ENCODE measurements at regions not wholly inside any gene's neighbourhood (a gene's known extent, or its start where the extent isn't known, plus 50 kb on each side); places are given as distances from the start of the nearest gene placed in this dataset.

- Histone ChIP-seq H3K4me1 (no peaks in the 10 kb centered on the region), H3K27me3 (ENCODE audit: low read depth) (peaks cover 4% of the 10 kb centered on the region), H3K27ac (replicated peaks) (no peak overlapping the region), H3K4me3 (no peak overlapping the region), H3K36me3 (no peaks in the 10 kb centered on the region), H3K9me3 (replicated peaks) (no peaks in the 10 kb centered on the region)
- intact Hi-C loops (cut with micrococcal nuclease), result no loop called here
- TF ChIP-seq, protein P1, sequence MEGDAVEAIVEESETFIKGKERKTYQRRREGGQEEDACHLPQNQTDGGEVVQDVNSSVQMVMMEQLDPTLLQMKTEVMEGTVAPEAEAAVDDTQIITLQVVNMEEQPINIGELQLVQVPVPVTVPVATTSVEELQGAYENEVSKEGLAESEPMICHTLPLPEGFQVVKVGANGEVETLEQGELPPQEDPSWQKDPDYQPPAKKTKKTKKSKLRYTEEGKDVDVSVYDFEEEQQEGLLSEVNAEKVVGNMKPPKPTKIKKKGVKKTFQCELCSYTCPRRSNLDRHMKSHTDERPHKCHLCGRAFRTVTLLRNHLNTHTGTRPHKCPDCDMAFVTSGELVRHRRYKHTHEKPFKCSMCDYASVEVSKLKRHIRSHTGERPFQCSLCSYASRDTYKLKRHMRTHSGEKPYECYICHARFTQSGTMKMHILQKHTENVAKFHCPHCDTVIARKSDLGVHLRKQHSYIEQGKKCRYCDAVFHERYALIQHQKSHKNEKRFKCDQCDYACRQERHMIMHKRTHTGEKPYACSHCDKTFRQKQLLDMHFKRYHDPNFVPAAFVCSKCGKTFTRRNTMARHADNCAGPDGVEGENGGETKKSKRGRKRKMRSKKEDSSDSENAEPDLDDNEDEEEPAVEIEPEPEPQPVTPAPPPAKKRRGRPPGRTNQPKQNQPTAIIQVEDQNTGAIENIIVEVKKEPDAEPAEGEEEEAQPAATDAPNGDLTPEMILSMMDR (IDR thresholded peaks at IDR 0.05; ENCODE audit: borderline replicate concordance), result no peak
- DNase-seq, result no peak
These were observed 129.6 kb upstream of the CDH13 start for GRCh38 chr16:82497139-82497538.

DNA sequence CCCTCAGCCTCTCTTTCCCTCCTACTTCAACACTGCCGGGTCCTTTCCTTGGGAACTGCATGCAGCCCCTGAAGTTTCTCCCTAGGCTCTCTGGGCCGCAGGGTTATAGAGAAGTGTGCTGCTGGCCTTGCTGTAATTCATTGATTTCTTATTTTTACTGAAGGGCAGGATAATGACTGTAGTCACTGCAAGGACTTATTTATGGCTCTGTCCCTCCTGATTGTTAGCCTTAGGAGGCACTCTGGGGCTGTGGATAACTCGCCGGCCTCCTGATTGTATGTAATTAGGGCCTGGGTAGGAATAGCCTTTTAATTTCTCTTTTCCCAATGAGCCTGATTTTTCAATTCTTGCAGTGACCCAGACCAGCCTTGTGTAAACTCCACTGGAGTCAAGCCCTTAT, 138.3 kb upstream of the CDH13 start:
- H3K27me3 ChIP-seq (ENCODE audit: low read depth), result no peaks in the 10 kb centered on the region
- no peaks in the 10 kb centered on the region for H3K9me3 ChIP-seq (replicated peaks)
- H3K4me1 ChIP-seq, result no peaks in the 10 kb centered on the region
- H3K27ac ChIP-seq (replicated peaks), result no peak overlapping the region
- H3K36me3 ChIP-seq, result no peaks in the 10 kb centered on the region
- H3K4me3 ChIP-seq, result no peak overlapping the region
- TF ChIP-seq, protein P1 (IDR thresholded peaks at IDR 0.05; ENCODE audit: borderline replicate concordance), result no peak
- DNase-seq, result no peak
- intact Hi-C loops (cut with micrococcal nuclease), result no loop called here

DNA sequence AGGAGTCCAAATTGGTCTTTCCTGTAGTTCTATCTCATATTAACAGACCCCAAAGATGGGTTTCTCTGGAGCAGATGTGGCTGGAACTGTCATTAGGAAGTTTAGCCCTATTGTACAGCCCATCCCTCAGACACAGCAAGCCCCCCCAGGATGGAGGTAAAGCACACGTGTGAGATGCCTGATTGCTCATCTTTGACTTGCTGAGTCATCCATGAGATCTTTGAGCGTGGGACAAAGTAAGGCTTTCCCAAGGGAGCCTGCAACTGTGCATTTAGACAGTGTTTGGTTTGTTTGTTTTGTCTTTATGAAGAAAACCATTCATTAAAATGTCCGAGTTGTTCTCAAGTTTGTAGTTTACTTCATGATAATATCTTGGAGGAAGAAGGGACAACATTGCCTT, 145.3 kb upstream of the CDH13 start:
- Histone ChIP-seq H3K27me3 (ENCODE audit: low read depth) (peaks cover 32% of the 10 kb centered on the region), H3K9me3 (replicated peaks) (no peaks in the 10 kb centered on the region), H3K4me1 (no peaks in the 10 kb centered on the region), H3K4me3 (no peak overlapping the region), H3K27ac (replicated peaks) (no peak overlapping the region), H3K36me3 (no peaks in the 10 kb centered on the region)
- TF ChIP-seq, protein P1 (IDR thresholded peaks at IDR 0.05; ENCODE audit: borderline replicate concordance), result no peak
- intact Hi-C loops (cut with micrococcal nuclease), result no loop called here
- no peak for DNase-seq

GRCh38 chr16:82476786-82477185, 150.0 kb upstream of the CDH13 start:
- Histone ChIP-seq H3K4me1 (no peaks in the 10 kb centered on the region), H3K27me3 (ENCODE audit: low read depth) (peaks cover 58% of the 10 kb centered on the region), H3K27ac (replicated peaks) (no peak overlapping the region), H3K4me3 (no peak overlapping the region), H3K36me3 (no peaks in the 10 kb centered on the region), H3K9me3 (replicated peaks) (peaks cover 9% of the 10 kb centered on the region)
- TF ChIP-seq, protein P1 (IDR thresholded peaks at IDR 0.05; ENCODE audit: borderline replicate concordance), result no peak
- no peak for DNase-seq
- intact Hi-C loops (cut with micrococcal nuclease), result no loop called here

GRCh38 chr16:82470620-82471152, 156.1 kb upstream of the CDH13 start:
- no peaks in the 10 kb centered on the region for H3K36me3 ChIP-seq
- TF ChIP-seq, protein P1 (IDR thresholded peaks at IDR 0.05; ENCODE audit: borderline replicate concordance), result no peak
- H3K4me1 ChIP-seq, result no peaks in the 10 kb centered on the region
- peaks cover 9% of the 10 kb centered on the region for H3K9me3 ChIP-seq (replicated peaks)
- H3K27ac ChIP-seq (replicated peaks), result no peak overlapping the region
- DNase-seq, result no peak
- intact Hi-C loops (cut with micrococcal nuclease), result no loop called here
- H3K27me3 ChIP-seq (ENCODE audit: low read depth), result peaks cover 18% of the 10 kb centered on the region
- no peak overlapping the region for H3K4me3 ChIP-seq

Measured in left ventricle myocardium inferior (tissue), 1 donor.